GM18517 (cell line): ENCODE measurements at regions not wholly inside any gene's neighbourhood (a gene's known extent, or its start where the extent isn't known, plus 50 kb on each side); places are given as distances from the start of the nearest gene placed in this dataset.

Experiments used
- ATAC-seq: cut with Tn5 transposase; IDR thresholded peaks from one replicate; pipeline ENCODE4 v1.9.1; 2021; ENCODE audit warnings: mild to moderate bottlenecking, moderate library complexity; ENCODE audit not compliant: unreplicated experiment

GRCh38 chr17:71110326-71110725, 941.0 kb downstream of the KCNJ2 start:
- ATAC-seq: no peak

- no peak for ATAC-seq
Measured at GRCh38 chr17:71111460-71111859, 942.1 kb downstream of the KCNJ2 start.

GRCh38 chr17:71111934-71112333, 942.6 kb downstream of the KCNJ2 start:
- ATAC-seq: no peak

GRCh38 chr17:71113347-71113746, 944.0 kb downstream of the KCNJ2 start:
- ATAC-seq: no peak

DNA sequence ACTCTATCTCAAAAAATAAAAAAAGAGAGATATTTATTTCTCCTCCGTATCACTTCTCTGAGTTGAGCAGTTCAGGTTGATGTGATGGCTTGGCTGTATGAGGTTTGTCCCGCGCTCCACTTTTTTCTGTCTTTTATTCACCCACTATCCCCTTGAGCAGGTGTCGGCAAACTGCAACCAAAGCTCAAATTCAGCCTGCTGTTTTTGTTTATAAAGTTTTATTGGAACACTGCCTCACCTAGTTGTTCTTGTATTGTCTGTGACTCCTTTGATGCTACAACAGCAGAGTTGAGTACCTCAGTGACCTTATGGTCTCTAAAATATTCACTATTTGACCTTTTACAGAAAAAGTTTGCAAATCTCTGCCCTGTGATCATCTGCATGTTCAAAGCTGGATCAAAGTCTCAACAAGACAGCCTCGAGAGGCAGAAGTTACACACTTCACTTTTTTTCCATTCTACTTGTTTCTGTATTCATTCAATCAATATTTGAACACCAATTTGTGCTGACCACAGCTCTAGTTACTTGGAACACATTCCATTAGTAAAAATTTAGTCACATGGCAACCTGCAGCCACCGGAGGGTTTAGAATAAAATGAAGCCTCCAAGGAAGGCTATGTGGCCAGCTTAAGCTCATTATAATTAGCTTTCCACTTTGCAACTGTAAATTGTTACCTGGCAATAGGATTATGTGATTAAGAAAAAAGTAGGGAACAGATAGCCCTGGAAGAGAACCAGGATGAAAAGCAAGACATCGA, 945.8 kb downstream of the KCNJ2 start:
- no peak for ATAC-seq

- ATAC-seq: no peak
Measured at GRCh38 chr17:71115669-71115972, 946.3 kb downstream of the KCNJ2 start.

GRCh38 chr17:71117466-71117865, 948.1 kb downstream of the KCNJ2 start:
- no peak for ATAC-seq

- ATAC-seq: no peak
Measured at GRCh38 chr17:71118039-71118438, 948.7 kb downstream of the KCNJ2 start.

DNA sequence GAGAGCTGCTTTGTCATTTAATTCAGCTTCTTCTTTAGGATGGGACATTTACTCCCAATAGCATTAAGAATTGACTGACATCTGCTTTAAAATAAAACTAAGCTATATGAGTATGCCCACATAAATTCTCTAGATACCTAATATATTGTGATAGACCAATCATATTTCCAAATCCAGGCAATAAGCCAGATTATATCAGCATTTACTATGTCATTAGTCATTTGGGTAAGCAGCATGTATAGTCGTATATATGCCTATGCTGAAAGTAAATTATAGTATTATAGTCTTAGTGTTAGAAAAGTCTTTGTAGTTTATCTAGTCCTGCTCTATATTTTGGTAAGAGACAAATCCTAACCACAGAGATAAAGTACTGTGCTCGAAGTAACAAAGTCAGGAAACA, 958.1 kb downstream of the KCNJ2 start:
- no peak for ATAC-seq

GRCh38 chr17:71142333-71142732, 973.0 kb downstream of the KCNJ2 start:
- no peak for ATAC-seq

- ATAC-seq: no peak
Measured at GRCh38 chr17:71145486-71145885, 975.3 kb upstream of the SOX9 start.

GRCh38 chr17:71147906-71148305, 972.9 kb upstream of the SOX9 start:
- no peak for ATAC-seq

GRCh38 chr17:71149607-71150006, 971.2 kb upstream of the SOX9 start:
- no peak for ATAC-seq

- ATAC-seq: no peak
Measured at GRCh38 chr17:71157297-71157696, 963.5 kb upstream of the SOX9 start.

DNA sequence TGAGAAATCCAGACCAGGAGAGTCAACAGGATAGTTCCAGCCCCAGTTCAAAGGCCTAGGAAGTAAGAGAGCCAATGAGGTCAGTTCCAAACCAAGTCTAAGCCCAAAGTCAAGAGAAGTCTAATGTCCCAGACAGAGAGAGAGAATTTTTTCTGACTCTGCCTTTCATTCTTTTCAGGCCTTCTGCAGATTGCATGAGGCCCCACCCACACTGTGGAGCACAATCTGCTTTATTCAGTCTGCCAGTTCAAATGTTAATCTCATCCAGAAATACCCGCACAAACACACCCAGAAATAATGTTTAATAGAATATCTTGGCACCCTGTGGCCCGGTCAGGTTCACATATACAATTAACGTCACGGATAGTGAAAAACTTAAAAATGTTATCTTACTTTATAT, 962.4 kb upstream of the SOX9 start:
- no peak for ATAC-seq

DNA sequence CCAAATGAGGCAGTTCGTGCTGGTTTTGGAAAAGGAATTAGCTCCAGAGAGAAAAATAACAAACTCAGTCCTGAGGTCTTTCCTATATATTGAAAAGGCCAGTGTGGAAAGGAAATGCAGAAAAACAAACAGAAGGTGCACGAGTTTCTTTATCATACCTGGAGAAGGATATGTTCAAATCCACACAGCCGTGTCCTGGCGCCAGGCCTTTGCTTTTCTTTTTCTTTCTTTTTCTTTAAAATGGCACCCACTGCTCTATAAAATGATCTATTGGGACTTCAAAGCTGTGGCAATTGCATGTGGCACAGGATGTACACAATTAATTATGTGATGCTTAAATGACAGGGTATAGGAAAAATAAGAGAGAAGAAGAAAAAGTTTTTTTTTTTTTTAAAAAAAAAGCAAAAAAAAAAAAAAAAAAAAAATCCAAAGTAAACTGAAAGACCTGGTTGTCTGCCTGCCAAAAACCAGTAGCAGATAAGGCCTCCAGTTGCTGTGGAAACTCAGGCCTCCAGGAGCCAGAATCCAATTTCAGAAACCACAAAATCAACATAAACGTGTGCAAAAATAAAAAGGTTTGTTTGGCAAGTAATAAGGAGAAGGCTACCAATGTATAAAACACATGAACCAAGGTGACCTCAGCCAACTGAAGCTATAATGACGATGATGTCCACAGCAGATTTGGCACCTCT, 957.6 kb upstream of the SOX9 start:
- ATAC-seq: no peak

GRCh38 chr17:71163813-71164122, 957.1 kb upstream of the SOX9 start:
- no peak for ATAC-seq

DNA sequence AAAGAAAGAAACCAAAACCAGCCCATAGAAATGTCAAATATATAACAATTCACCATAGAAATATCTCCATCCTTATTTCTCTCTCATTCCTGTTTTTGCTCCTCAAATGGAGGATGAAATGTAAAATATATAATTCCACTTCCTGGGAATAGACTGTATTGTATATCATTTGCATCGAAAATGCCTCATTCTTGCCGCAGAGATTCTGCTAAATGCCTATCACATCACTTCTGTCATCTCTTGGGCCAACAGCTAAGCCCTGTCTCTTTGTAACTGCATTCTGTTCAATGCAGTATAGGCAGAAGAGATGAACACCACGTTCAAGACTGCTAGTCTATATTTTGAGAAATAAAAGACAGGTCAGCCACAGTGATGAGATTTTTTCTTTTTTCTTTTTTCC, 956.3 kb upstream of the SOX9 start:
- no peak for ATAC-seq

GRCh38 chr17:71166311-71166710, 954.5 kb upstream of the SOX9 start:
- ATAC-seq: no peak

DNA sequence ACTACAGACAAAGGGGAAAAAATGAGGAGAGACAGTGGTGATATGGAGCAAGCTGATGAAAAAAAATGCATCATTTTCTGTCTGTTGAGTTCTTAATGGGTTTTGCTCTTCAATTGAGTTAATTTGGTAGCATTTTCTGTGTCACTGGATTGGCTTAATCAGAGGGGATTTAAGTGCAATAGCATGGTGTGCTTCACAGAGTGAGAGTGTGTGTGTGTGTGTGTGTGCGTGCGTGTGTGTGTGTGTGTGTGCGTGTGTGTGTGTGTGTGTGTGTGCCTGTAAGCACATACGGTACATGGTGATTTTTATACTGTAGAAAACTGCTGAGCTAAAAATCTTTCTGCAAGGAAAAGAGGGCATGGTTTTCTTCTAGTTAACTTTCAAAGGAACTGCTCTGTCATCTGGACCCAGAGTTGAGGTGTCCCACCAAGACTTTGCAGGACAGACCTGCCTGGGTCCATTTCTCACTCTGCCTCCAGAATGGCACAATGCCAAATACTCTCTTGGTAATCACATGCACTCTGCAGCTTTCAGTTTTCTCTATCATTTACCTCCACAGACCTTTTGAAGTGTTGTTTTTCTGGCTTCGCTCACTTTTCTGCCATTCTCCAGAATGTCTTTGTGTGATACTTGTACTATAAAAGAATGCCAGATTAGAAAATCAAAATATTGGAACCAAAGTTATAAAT, 952.6 kb upstream of the SOX9 start:
- no peak for ATAC-seq

GRCh38 chr17:71170070-71170469, 950.8 kb upstream of the SOX9 start:
- no peak for ATAC-seq

DNA sequence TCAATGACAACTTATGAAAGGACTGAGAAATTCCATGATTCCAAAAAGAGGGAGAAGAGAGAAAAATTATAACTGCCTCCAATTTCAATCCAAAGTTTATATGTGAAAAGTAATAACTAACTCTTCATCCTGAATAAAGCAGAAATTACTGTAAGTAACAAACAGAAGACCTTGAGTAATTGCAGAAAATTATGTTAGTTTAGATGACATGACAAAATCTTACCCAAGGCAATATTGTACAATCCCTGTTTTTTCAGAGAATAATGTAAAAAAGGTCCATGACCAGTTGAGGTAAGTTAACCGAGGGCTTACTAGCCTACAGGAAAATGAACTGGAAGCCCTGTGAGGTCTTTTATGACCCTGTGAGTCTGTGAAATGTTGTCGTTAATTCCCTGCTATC, 949.5 kb upstream of the SOX9 start:
- no peak for ATAC-seq
